Panc1 (cell line): ENCODE measurements at regions not wholly inside any gene's neighbourhood (a gene's known extent, or its start where the extent isn't known, plus 50 kb on each side); places are given as distances from the start of the nearest gene placed in this dataset.

Experiments used
- ATAC-seq: fragments of 200-7000 bp; cut with Tn5 transposase; 2 replicates; pipeline ENCODE4 v1.9.1; 2020; ENCODE audit warnings: mild to moderate bottlenecking, moderate library complexity
- BruUV-seq: library from RNA; stranded (reverse); fragments of 400-500 nt; replicated peaks from 2 replicates; lab custom pipeline; 2021; lab: Mats Ljungman, UMichigan
- CTCF ChIA-PET: fragments of 300-600 bp; sonication (Branson Sonifier 250); formaldehyde crosslinking; loops from one replicate; lab custom pipeline; 2022; ENCODE audit warnings: antibody characterized with exemption; lab: Charles Lee
- POLR2A ChIA-PET: fragments of 300-600 bp; sonication (Branson Sonifier 250); formaldehyde crosslinking; loops from one replicate; lab custom pipeline; 2022; ENCODE audit warnings: antibody characterized with exemption; lab: Charles Lee
- DNase-seq: peaks from one replicate; pipeline ENCODE4 v3.0.0-alpha.2; 2010; ENCODE audit warnings: low read depth, low spot score
- H3K27ac ChIP-seq: 2 replicates; pipeline ENCODE4 v1.5.1; 2011; ENCODE audit warnings: mild to moderate bottlenecking, low read length, inconsistent platforms
- H3K27me3 ChIP-seq: fragments of 200-500 bp; sonication (Bioruptor generic); 2 replicates; pipeline ENCODE4 v1.6.0; 2014; ENCODE audit warnings: low read length, inconsistent platforms; ENCODE audit not compliant: control insufficient read depth, insufficient read depth
- H3K36me3 ChIP-seq: fragments of 200-500 bp; sonication (Bioruptor generic); 2 replicates; pipeline ENCODE4 v1.5.1; 2014; ENCODE audit warnings: inconsistent platforms, mild to moderate bottlenecking, low read length, moderate library complexity; ENCODE audit not compliant: control insufficient read depth, insufficient read depth
- H3K4me1 ChIP-seq: 2 replicates; pipeline ENCODE4 v1.5.1; 2011; ENCODE audit warnings: inconsistent platforms, mild to moderate bottlenecking, low read length, moderate library complexity; ENCODE audit not compliant: control insufficient read depth, insufficient read depth
- H3K4me3 ChIP-seq, 2 experiments: 2 replicates each; pipeline ENCODE4 v1.5.1; 2011 to 2012; ENCODE audit warnings: low read depth in 2 of 2, low read length in 2 of 2, mild to moderate bottlenecking in 2 of 2, inconsistent platforms in 1 of 2, moderate library complexity in 1 of 2
- H3K9me3 ChIP-seq: fragments of 200-500 bp; sonication (Bioruptor generic); 2 replicates; pipeline ENCODE4 v1.5.1; 2014; ENCODE audit warnings: low read depth, mild to moderate bottlenecking, inconsistent platforms, low read length, moderate library complexity; ENCODE audit not compliant: control insufficient read depth, insufficient read depth
- CTCF ChIP-seq: fragments of 450-650 bp; IDR thresholded peaks from 2 replicates; pipeline ENCODE4 v1.5.1; 2017; ENCODE audit warnings: mild to moderate bottlenecking
- POLR2AphosphoS5 ChIP-seq: IDR thresholded peaks from 2 replicates; pipeline ENCODE4 v1.6.1; 2012; ENCODE audit warnings: mild to moderate bottlenecking, low read depth, low read length, moderate library complexity
- SIN3A ChIP-seq: IDR thresholded peaks from 2 replicates; pipeline ENCODE4 v1.6.1; 2012; ENCODE audit warnings: low read depth, mild to moderate bottlenecking, low read length, moderate library complexity, borderline replicate concordance; ENCODE audit not compliant: insufficient read depth
- TCF7L2 ChIP-seq: IDR thresholded peaks from 2 replicates; pipeline ENCODE4 v1.6.1; 2011; ENCODE audit warnings: mild to moderate bottlenecking, low read depth, low read length, inconsistent platforms
- in situ Hi-C: cut with HindIII; loops from 2 replicates; pipeline ENCODE4 v1.10.0; 2016; ENCODE audit warnings: low sequenced_read_pairs, low pct_unique_long_range_greater_than_20kb
- intact Hi-C: fragments of 100-400 bp; cut with micrococcal nuclease; formaldehyde crosslinking; loops from one replicate; pipeline ENCODE4 v1.10.0; 2022; ENCODE audit not compliant: unreplicated experiment
- TF ChIP-seq, protein P1 (sequence below), 2 experiments: IDR thresholded peaks; 2 replicates each; pipeline ENCODE4 v1.6.1; 2011 to 2012; ENCODE audit warnings: low read depth in 2 of 2, control low read depth in 1 of 2, low read length in 1 of 2, mild to moderate bottlenecking in 1 of 2, moderate library complexity in 1 of 2; ENCODE audit not compliant: insufficient read depth in 1 of 2

DNA sequence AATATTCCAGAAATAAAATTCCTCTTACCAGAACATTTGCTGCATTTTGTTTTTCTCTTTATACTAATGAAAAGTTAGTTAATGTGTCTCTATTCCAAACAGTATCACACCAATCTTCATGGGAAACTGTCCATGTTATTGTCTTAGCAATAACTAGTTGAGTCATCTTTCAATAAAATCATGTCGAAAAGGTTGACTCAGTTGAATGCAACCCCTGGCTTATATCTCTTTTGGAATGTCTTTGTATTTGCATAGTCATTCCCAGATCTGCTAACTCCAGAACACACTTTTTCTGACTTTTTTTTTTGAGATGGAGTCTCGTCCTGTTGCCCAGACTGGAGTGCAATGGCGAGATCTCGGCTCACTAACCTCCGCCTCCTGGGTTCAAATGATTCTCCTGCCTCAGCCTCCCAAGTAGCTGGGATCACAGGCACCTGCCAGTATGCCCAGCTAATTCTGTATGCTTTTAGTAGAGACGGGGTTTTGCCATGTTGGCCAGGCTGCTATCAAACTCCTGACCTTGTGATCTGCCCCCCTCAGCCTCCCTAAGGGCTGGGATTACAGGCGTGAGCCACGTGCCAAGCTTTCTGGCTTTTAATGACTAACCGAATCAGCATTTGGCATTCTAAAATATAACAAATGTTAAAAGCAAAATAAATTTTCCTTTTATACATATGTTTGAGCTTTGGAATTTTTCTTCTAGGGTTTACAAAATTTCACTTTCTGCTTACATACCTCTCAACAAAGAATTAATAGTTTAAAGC is 133.2 kb upstream of the GULP1 start:
- no peak overlapping the region for H3K4me3 ChIP-seq
- no peaks in the 10 kb centered on the region for H3K27me3 ChIP-seq
- ChIA-PET POLR2A (no interaction called here), CTCF (no interaction called here)
- intact Hi-C loops (no loop called here), in situ Hi-C loops (no loop called here)
- no peak for ATAC-seq
- DNase-seq = no peak
- BruUV-seq = no TSS peak
- H3K4me1 ChIP-seq = no peaks in the 10 kb centered on the region
- H3K36me3 ChIP-seq = no peaks in the 10 kb centered on the region
- no peak overlapping the region for H3K27ac ChIP-seq
- no peak for TF ChIP-seq CTCF
- TF ChIP-seq POLR2AphosphoS5 = no peak
- no peak for TF ChIP-seq SIN3A
- no peak for TF ChIP-seq TCF7L2
- TF ChIP-seq, protein P1, sequence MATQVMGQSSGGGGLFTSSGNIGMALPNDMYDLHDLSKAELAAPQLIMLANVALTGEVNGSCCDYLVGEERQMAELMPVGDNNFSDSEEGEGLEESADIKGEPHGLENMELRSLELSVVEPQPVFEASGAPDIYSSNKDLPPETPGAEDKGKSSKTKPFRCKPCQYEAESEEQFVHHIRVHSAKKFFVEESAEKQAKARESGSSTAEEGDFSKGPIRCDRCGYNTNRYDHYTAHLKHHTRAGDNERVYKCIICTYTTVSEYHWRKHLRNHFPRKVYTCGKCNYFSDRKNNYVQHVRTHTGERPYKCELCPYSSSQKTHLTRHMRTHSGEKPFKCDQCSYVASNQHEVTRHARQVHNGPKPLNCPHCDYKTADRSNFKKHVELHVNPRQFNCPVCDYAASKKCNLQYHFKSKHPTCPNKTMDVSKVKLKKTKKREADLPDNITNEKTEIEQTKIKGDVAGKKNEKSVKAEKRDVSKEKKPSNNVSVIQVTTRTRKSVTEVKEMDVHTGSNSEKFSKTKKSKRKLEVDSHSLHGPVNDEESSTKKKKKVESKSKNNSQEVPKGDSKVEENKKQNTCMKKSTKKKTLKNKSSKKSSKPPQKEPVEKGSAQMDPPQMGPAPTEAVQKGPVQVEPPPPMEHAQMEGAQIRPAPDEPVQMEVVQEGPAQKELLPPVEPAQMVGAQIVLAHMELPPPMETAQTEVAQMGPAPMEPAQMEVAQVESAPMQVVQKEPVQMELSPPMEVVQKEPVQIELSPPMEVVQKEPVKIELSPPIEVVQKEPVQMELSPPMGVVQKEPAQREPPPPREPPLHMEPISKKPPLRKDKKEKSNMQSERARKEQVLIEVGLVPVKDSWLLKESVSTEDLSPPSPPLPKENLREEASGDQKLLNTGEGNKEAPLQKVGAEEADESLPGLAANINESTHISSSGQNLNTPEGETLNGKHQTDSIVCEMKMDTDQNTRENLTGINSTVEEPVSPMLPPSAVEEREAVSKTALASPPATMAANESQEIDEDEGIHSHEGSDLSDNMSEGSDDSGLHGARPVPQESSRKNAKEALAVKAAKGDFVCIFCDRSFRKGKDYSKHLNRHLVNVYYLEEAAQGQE (IDR thresholded peaks at IDR 0.05; ENCODE audit: insufficient read depth in 1 of 2, low read depth in 2 of 2, low read length in 1 of 2) = no peak
- no peaks in the 10 kb centered on the region for H3K9me3 ChIP-seq

- ChIA-PET POLR2A (no interaction called here), CTCF (no interaction called here)
- in situ Hi-C loops = no loop called here
- DNase-seq (no peak), ATAC-seq (no peak)
- Histone ChIP-seq H3K4me1 (no peaks in the 10 kb centered on the region), H3K27me3 (no peaks in the 10 kb centered on the region), H3K4me3 (no peak overlapping the region), H3K27ac (no peak overlapping the region), H3K9me3 (no peaks in the 10 kb centered on the region), H3K36me3 (no peaks in the 10 kb centered on the region)
- intact Hi-C loops = no loop called here
- no peak for TF ChIP-seq CTCF
- no peak for TF ChIP-seq SIN3A
- no peak for TF ChIP-seq POLR2AphosphoS5
- TF ChIP-seq TCF7L2 = no peak
- TF ChIP-seq, protein P1 (IDR thresholded peaks at IDR 0.05; ENCODE audit: insufficient read depth in 1 of 2, low read depth in 2 of 2, low read length in 1 of 2) = no peak
- no TSS peak for BruUV-seq
These were observed 132.2 kb upstream of the GULP1 start for GRCh38 chr2:188159484-188159883.
